IMR-90 (cell line): ENCODE measurements at regions not wholly inside any gene's neighbourhood (a gene's known extent, or its start where the extent isn't known, plus 50 kb on each side); places are given as distances from the start of the nearest gene placed in this dataset.

ENCODE experiments used
- ATAC-seq: fragments of 200-7000 bp; cut with Tn5 transposase; 2 replicates; pipeline ENCODE4 v1.9.1; 2020; ENCODE audit warnings: low read depth, mild to moderate bottlenecking, moderate library complexity
- BruUV-seq: library from RNA; stranded (reverse); fragments of 400-500 nt; replicated peaks from 2 replicates; lab custom pipeline; 2021; lab: Mats Ljungman, UMichigan
- CTCF ChIA-PET: fragments of 300-600 bp; formaldehyde crosslinking; extraction: SDS; loops from one replicate; lab custom pipeline; 2021; ENCODE audit warnings: antibody characterized with exemption; lab: Yijun Ruan, JAX
- POLR2A ChIA-PET: fragments of 300-600 bp; sonication (Branson Sonifier 250); formaldehyde crosslinking; loops from one replicate; lab custom pipeline; 2022; ENCODE audit warnings: antibody characterized with exemption; ENCODE audit not compliant: unreplicated experiment; lab: Charles Lee
- DNase-seq: peaks from one replicate; pipeline ENCODE4 v3.0.0; 2013
- H2AFZ ChIP-seq: replicated peaks from 2 replicates; pipeline ENCODE3; 2013; ENCODE audit warnings: low read length, mild to moderate bottlenecking; ENCODE audit not compliant: poor library complexity
- H2AK5ac ChIP-seq: 2 replicates; pipeline ENCODE4 v1.6.1; 2013; ENCODE audit warnings: low read depth, low read length, inconsistent platforms
- H2AK9ac ChIP-seq: replicated peaks from 2 replicates; pipeline ENCODE3; 2013; ENCODE audit warnings: mild to moderate bottlenecking, low read depth, low read length, moderate library complexity; ENCODE audit not compliant: poor library complexity
- H2BK120ac ChIP-seq: 2 replicates; pipeline ENCODE4 v1.6.1; 2013; ENCODE audit warnings: low read depth, low read length, inconsistent platforms
- H2BK15ac ChIP-seq: 3 replicates; pipeline ENCODE4 v1.6.1; 2013; ENCODE audit warnings: low read depth, low read length, inconsistent platforms
- H2BK20ac ChIP-seq: 2 replicates; pipeline ENCODE4 v1.6.1; 2013; ENCODE audit warnings: low read depth, mild to moderate bottlenecking, inconsistent platforms, low read length, moderate library complexity
- H2BK5ac ChIP-seq: 2 replicates; pipeline ENCODE4 v1.6.1; 2013; ENCODE audit warnings: mild to moderate bottlenecking, low read depth, low read length, inconsistent platforms; ENCODE audit not compliant: poor library complexity, severe bottlenecking
- H3K14ac ChIP-seq: replicated peaks from 2 replicates; pipeline ENCODE4 v1.6.1; 2013; ENCODE audit warnings: low read depth, low read length, inconsistent platforms
- H3K18ac ChIP-seq: 2 replicates; pipeline ENCODE4 v1.6.1; 2013; ENCODE audit warnings: low read depth, low read length, control low read depth
- H3K23ac ChIP-seq: 2 replicates; pipeline ENCODE4 v1.6.1; 2013; ENCODE audit warnings: low read depth, low read length, inconsistent platforms
- H3K27ac ChIP-seq: 2 replicates; pipeline ENCODE4 v1.5.1; 2013; ENCODE audit warnings: mild to moderate bottlenecking, control low read depth, low read length; ENCODE audit not compliant: insufficient read depth
- H3K27me3 ChIP-seq: 2 replicates; pipeline ENCODE4 v1.6.1; 2013; ENCODE audit warnings: low read length; ENCODE audit not compliant: control insufficient read depth, insufficient read depth
- H3K36me3 ChIP-seq: 2 replicates; pipeline ENCODE4 v1.6.1; 2013; ENCODE audit warnings: low read length, mixed read lengths; ENCODE audit not compliant: control insufficient read depth, insufficient read depth
- H3K4ac ChIP-seq: 2 replicates; pipeline ENCODE4 v1.6.1; 2013; ENCODE audit warnings: low read depth, low read length, inconsistent platforms
- H3K4me1 ChIP-seq: 2 replicates; pipeline ENCODE4 v1.6.1; 2013; ENCODE audit warnings: low read length, mixed read lengths; ENCODE audit not compliant: control insufficient read depth, insufficient read depth
- H3K4me2 ChIP-seq: 2 replicates; pipeline ENCODE4 v1.6.1; 2013; ENCODE audit warnings: low read depth, mild to moderate bottlenecking, control low read depth, low read length, moderate library complexity
- H3K4me3 ChIP-seq: 2 replicates; pipeline ENCODE4 v1.5.1; 2013; ENCODE audit warnings: low read depth, mild to moderate bottlenecking, control low read depth, low read length, moderate library complexity; ENCODE audit not compliant: insufficient read depth
- H3K56ac ChIP-seq: 2 replicates; pipeline ENCODE4 v1.6.1; 2013; ENCODE audit warnings: low read length, inconsistent platforms; ENCODE audit not compliant: insufficient read depth; ENCODE audit errors: extremely low read depth
- H3K79me1 ChIP-seq, 2 experiments: 2 replicates each; pipeline ENCODE4 v1.6.1; 2013; ENCODE audit warnings: low read length in 2 of 2, inconsistent platforms in 1 of 2, low read depth in 1 of 2
- H3K9ac ChIP-seq: 2 replicates; pipeline ENCODE4 v1.6.1; 2013; ENCODE audit warnings: low read depth, low read length, control low read depth
- H3K9me1 ChIP-seq: 2 replicates; pipeline ENCODE4 v1.6.1; 2013; ENCODE audit warnings: low read length, inconsistent platforms; ENCODE audit not compliant: insufficient read depth
- H3K9me3 ChIP-seq: 2 replicates; pipeline ENCODE4 v1.6.1; 2013; ENCODE audit warnings: low read length; ENCODE audit not compliant: control insufficient read depth, insufficient read depth
- H4K20me1 ChIP-seq: 2 replicates; pipeline ENCODE4 v1.6.1; 2013; ENCODE audit warnings: low read length, inconsistent platforms; ENCODE audit not compliant: insufficient read depth
- H4K5ac ChIP-seq: 2 replicates; pipeline ENCODE4 v1.6.1; 2013; ENCODE audit warnings: mild to moderate bottlenecking, low read depth, low read length, control low read depth
- H4K8ac ChIP-seq, 2 experiments: 2 replicates each; pipeline ENCODE4 v1.6.1; 2013; ENCODE audit warnings: low read depth in 2 of 2, low read length in 2 of 2, control low read depth in 1 of 2, inconsistent platforms in 1 of 2
- H4K91ac ChIP-seq: 2 replicates; pipeline ENCODE4 v1.6.1; 2013; ENCODE audit warnings: low read depth, low read length, inconsistent platforms; ENCODE audit not compliant: insufficient read depth
- BHLHE40 ChIP-seq: fragments of 150-350 bp; IDR thresholded peaks from 2 replicates; pipeline ENCODE4 v1.6.1; 2016; ENCODE audit warnings: mild to moderate bottlenecking, low read depth, low read length
- CEBPB ChIP-seq: IDR thresholded peaks from 2 replicates; pipeline ENCODE4 v1.6.1; 2012; ENCODE audit warnings: low read depth, low read length, improper control_type of control experiment
- POLR2A ChIP-seq: IDR thresholded peaks from 2 replicates; pipeline ENCODE4 v1.6.1; 2012; ENCODE audit warnings: mild to moderate bottlenecking, low read depth, low read length
- RAD21 ChIP-seq: IDR thresholded peaks from 2 replicates; pipeline ENCODE4 v1.6.1; 2012; ENCODE audit warnings: low read length, improper control_type of control experiment
- RCOR1 ChIP-seq: IDR thresholded peaks from 2 replicates; pipeline ENCODE4 v1.6.1; 2012; ENCODE audit warnings: mild to moderate bottlenecking, low read length, improper control_type of control experiment; ENCODE audit not compliant: insufficient replicate concordance
- RFX5 ChIP-seq: IDR thresholded peaks from 2 replicates; pipeline ENCODE4 v1.8.0; 2012; ENCODE audit warnings: low read depth, mild to moderate bottlenecking, low read length, moderate library complexity
- SMC3 ChIP-seq: fragments of 150-350 bp; IDR thresholded peaks from 2 replicates; pipeline ENCODE4 v1.6.1; 2016; ENCODE audit warnings: low read depth, mild to moderate bottlenecking, antibody characterized with exemption, low read length, moderate library complexity
- WGBS, 2 experiments: methylation state at CpG; one replicate each; pipeline versions ENCODE4 v1.1.5 to v1.1.7; 2013; ENCODE audit warnings: missing lambda C conversion rate in 2 of 2; ENCODE audit not compliant: insufficient read length in 1 of 2; ENCODE audit errors: extremely low coverage in 2 of 2; 5-methylcytosine and 5-hydroxymethylcytosine counted together
- dilution Hi-C: fragments of 300-500 bp; cut with HindIII; formaldehyde crosslinking; loops from one replicate; pipeline ENCODE4 v1.14.3; 2018; ENCODE audit warnings: low sequenced_read_pairs; ENCODE audit not compliant: unreplicated experiment
- in situ Hi-C: fragments of 300-500 bp; cut with MboI; formaldehyde crosslinking; loops from 3 replicates; pipeline ENCODE4 v1.14.3; 2019; ENCODE audit warnings: low sequenced_read_pairs, inconsistent platforms, mixed read lengths
- intact Hi-C: fragments of 100-400 bp; cut with micrococcal nuclease; formaldehyde crosslinking; loops from 2 replicates; pipeline ENCODE4 v1.10.0; 2022
- TF ChIP-seq, protein P1 (sequence below): conservative IDR thresholded peaks from 2 replicates; pipeline ENCODE4 v1.5.1; 2012; ENCODE audit warnings: mild to moderate bottlenecking, low read depth, low read length, improper control_type of control experiment
- TF ChIP-seq, protein P2 (sequence below): fragments of 150-350 bp; IDR thresholded peaks from 2 replicates; pipeline ENCODE4 v1.6.1; 2017; ENCODE audit warnings: mild to moderate bottlenecking, antibody characterized with exemption, low read length, low read depth

DNA sequence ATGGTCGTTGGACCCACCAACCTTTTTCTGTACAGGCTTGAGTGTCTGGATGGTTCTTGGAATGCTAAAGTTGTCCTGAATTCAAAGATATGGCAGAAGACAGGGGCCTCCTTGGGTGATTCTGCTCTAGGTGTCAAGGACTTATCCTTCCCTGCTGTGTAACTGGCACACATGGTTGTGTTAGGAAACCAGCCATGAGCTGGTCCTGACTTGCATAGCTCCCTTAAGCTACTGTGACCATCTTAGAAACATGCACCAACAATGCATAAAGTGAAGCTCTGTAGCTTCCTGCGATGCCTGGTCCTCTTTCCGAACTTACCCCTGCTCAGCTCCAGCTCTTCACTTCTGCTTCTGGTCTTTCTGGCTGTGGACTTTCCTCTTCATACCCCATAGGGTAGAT lies 224.6 kb downstream of the TLE4 start:
- Histone ChIP-seq H3K27me3 (peaks cover 2% of the 10 kb centered on the region; the same call in 1 of the 2 replicates), H3K4me2 (no peak overlapping the region), H2AK9ac (no peak overlapping the region), H2AFZ (no peak overlapping the region), H3K14ac (no peak overlapping the region), H3K18ac (no peak overlapping the region), H3K36me3 (no peaks in the 10 kb centered on the region), H4K5ac (no peak overlapping the region), H4K91ac (no peak overlapping the region), H2BK5ac (no peak overlapping the region), H3K9me1 (no peaks in the 10 kb centered on the region; the same call in 1 of the 2 replicates), H3K4me1 (peaks cover 4% of the 10 kb centered on the region; the same call in 1 of the 2 replicates), H2BK20ac (no peak overlapping the region), H3K27ac (no peak overlapping the region), H2BK120ac (no peak overlapping the region), H4K20me1 (no peaks in the 10 kb centered on the region), H4K8ac (no peak overlapping the region), H3K9ac (no peak overlapping the region), H3K4me3 (no peak overlapping the region), H3K23ac (no peak overlapping the region), H2AK5ac (no peak overlapping the region), H3K4ac (no peak overlapping the region), H3K56ac (no peak overlapping the region), H2BK15ac (no peak overlapping the region), H3K9me3 (no peaks in the 10 kb centered on the region), H3K79me1 (no peaks in the 10 kb centered on the region)
- no TSS peak for BruUV-seq
- TF ChIP-seq POLR2A (no peak), RFX5 (no peak), CEBPB (no peak), RCOR1 (no peak), RAD21 (no peak), SMC3 (no peak), BHLHE40 (no peak)
- TF ChIP-seq, protein P1, sequence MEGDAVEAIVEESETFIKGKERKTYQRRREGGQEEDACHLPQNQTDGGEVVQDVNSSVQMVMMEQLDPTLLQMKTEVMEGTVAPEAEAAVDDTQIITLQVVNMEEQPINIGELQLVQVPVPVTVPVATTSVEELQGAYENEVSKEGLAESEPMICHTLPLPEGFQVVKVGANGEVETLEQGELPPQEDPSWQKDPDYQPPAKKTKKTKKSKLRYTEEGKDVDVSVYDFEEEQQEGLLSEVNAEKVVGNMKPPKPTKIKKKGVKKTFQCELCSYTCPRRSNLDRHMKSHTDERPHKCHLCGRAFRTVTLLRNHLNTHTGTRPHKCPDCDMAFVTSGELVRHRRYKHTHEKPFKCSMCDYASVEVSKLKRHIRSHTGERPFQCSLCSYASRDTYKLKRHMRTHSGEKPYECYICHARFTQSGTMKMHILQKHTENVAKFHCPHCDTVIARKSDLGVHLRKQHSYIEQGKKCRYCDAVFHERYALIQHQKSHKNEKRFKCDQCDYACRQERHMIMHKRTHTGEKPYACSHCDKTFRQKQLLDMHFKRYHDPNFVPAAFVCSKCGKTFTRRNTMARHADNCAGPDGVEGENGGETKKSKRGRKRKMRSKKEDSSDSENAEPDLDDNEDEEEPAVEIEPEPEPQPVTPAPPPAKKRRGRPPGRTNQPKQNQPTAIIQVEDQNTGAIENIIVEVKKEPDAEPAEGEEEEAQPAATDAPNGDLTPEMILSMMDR: no peak
- TF ChIP-seq, protein P2, sequence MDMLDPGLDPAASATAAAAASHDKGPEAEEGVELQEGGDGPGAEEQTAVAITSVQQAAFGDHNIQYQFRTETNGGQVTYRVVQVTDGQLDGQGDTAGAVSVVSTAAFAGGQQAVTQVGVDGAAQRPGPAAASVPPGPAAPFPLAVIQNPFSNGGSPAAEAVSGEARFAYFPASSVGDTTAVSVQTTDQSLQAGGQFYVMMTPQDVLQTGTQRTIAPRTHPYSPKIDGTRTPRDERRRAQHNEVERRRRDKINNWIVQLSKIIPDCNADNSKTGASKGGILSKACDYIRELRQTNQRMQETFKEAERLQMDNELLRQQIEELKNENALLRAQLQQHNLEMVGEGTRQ: no peak
- DNase-seq: no peak
- ATAC-seq: no peak
- ChIA-PET CTCF (interaction anchor here (0.5 to 1.6 kb wide), 3 partner anchors 16 to 253 kb away, joined by 3 to 5 read pairs (median 4); no protein-coding TSS in a partner anchor), POLR2A (no interaction called here)
- dilution Hi-C loops (no loop called here), in situ Hi-C loops (no loop called here), intact Hi-C loops (no loop called here)
- no CpG with 5 or more reads among the region's 3 CpGs for WGBS, 2 experiments
